Glomerular visceral epithelial cell (primary cell): ENCODE measurements at regions not wholly inside any gene's neighbourhood (a gene's known extent, or its start where the extent isn't known, plus 50 kb on each side); places are given as distances from the start of the nearest gene placed in this dataset.
"Not testable (repeated sequence)": the region's sequence is repeated elsewhere in the genome, so short reads cannot be mapped to it uniquely, and the experiment has no call there.

Experiments
- DNase-seq: peaks from one replicate; pipeline ENCODE4 v3.0.0-alpha.2; 2016; ENCODE audit errors: extremely low spot score

GRCh38 chr1:58932859-58933598 is 149.2 kb upstream of the JUN start:
- peak; percentile 97 for DNase-seq

GRCh38 chr1:58933599-58933926 is 149.7 kb upstream of the JUN start:
- peak; percentile 19 for DNase-seq

- no peak for DNase-seq
Observed at GRCh38 chr1:58934706-58935105, 150.9 kb upstream of the JUN start.

GRCh38 chr1:58936973-58937372 is 153.1 kb upstream of the JUN start:
- DNase-seq, result no peak

- DNase-seq, result no peak
Observed at GRCh38 chr1:58939146-58939545, 155.3 kb upstream of the JUN start.

GRCh38 chr1:58939666-58940370 is 156.0 kb upstream of the JUN start:
- no peak for DNase-seq

GRCh38 chr1:58941471-58942289 is 157.8 kb upstream of the JUN start:
- DNase-seq, result no peak

- DNase-seq, result no peak
Observed at GRCh38 chr1:58942759-58943191, 158.9 kb upstream of the JUN start.

GRCh38 chr1:58943776-58944175 is 159.9 kb upstream of the JUN start:
- no peak for DNase-seq

- DNase-seq, result no peak
Observed at GRCh38 chr1:58944439-58944838, 160.6 kb upstream of the JUN start.

- no peak for DNase-seq
Observed at GRCh38 chr1:58946390-58946789, 162.5 kb upstream of the JUN start.

GRCh38 chr1:58948671-58949070 is 164.8 kb upstream of the JUN start:
- no peak for DNase-seq

- DNase-seq, result no peak
Observed at GRCh38 chr1:58949551-58950220, 165.8 kb upstream of the JUN start.

- DNase-seq, result no peak
Observed at GRCh38 chr1:58950897-58951296, 167.1 kb upstream of the JUN start.

- not testable (repeated sequence) for DNase-seq
Observed at GRCh38 chr1:58953951-58954350, 170.1 kb upstream of the JUN start.

- not testable (repeated sequence) for DNase-seq
Observed at GRCh38 chr1:58963287-58963686, 179.4 kb upstream of the JUN start.

- DNase-seq, result no peak
Observed at GRCh38 chr1:58964428-58964827, 180.6 kb upstream of the JUN start.

GRCh38 chr1:58964880-58965279 is 181.0 kb upstream of the JUN start:
- peak; percentile 17 for DNase-seq

- DNase-seq, result no peak
Observed at GRCh38 chr1:58966103-58966916, 182.5 kb upstream of the JUN start.

- no peak for DNase-seq
Observed at GRCh38 chr1:58966917-58967740, 183.3 kb upstream of the JUN start.
